PC-3 (cell line): ENCODE measurements at regions not wholly inside any gene's neighbourhood (a gene's known extent, or its start where the extent isn't known, plus 50 kb on each side); places are given as distances from the start of the nearest gene placed in this dataset.
"Not testable (repeated sequence)": the region's sequence is repeated elsewhere in the genome, so short reads cannot be mapped to it uniquely, and the experiment has no call there.

Experiments used
- ATAC-seq: fragments of 200-7000 bp; cut with Tn5 transposase; 2 replicates; pipeline ENCODE4 v1.9.1; 2020; ENCODE audit warnings: mild to moderate bottlenecking, moderate library complexity
- BruUV-seq: library from RNA; stranded (reverse); fragments of 400-500 nt; replicated peaks from 2 replicates; lab custom pipeline; 2021; lab: Mats Ljungman, UMichigan
- CTCF ChIA-PET: fragments of 300-600 bp; sonication (Branson Sonifier 250); formaldehyde crosslinking; loops from one replicate; lab custom pipeline; 2022; ENCODE audit warnings: antibody characterized with exemption; lab: Charles Lee
- POLR2A ChIA-PET: fragments of 300-600 bp; sonication (Branson Sonifier 250); formaldehyde crosslinking; loops from one replicate; lab custom pipeline; 2022; ENCODE audit warnings: antibody characterized with exemption; ENCODE audit not compliant: unreplicated experiment; lab: Charles Lee
- DNase-seq: peaks from one replicate; pipeline ENCODE4 v3.0.0-alpha.2; 2015
- H2AFZ ChIP-seq: fragments of 300-600 bp; sonication (generic); 2 replicates; pipeline ENCODE4 v1.6.0; 2016; ENCODE audit warnings: antibody characterized with exemption, low read length
- H3F3A ChIP-seq: fragments of 300-600 bp; sonication (generic); one replicate; pipeline ENCODE4 v1.6.0; 2017; ENCODE audit warnings: antibody characterized with exemption, low read length, control low read depth, mild to moderate bottlenecking; ENCODE audit not compliant: unreplicated experiment
- H3K27ac ChIP-seq: fragments of 300-600 bp; sonication (generic); 2 replicates; pipeline ENCODE4 v1.5.1; 2016; ENCODE audit warnings: mild to moderate bottlenecking, low read length
- H3K27me3 ChIP-seq: fragments of 300-600 bp; sonication (generic); 2 replicates; pipeline ENCODE4 v1.6.1; 2016; ENCODE audit warnings: low read length, mixed read lengths
- H3K36me3 ChIP-seq: fragments of 300-600 bp; sonication (generic); 2 replicates; pipeline ENCODE4 v1.6.1; 2016; ENCODE audit warnings: low read depth, mixed run types, low read length, mixed read lengths
- H3K4me1 ChIP-seq: fragments of 300-600 bp; sonication (generic); 2 replicates; pipeline ENCODE4 v1.5.1; 2016; ENCODE audit warnings: low read length; ENCODE audit not compliant: insufficient read depth
- H3K4me2 ChIP-seq: fragments of 300-600 bp; sonication (generic); 2 replicates; pipeline ENCODE4 v1.6.0; 2016; ENCODE audit warnings: low read length
- H3K4me3 ChIP-seq: fragments of 300-600 bp; sonication (generic); 2 replicates; pipeline ENCODE4 v1.5.1; 2016; ENCODE audit warnings: mild to moderate bottlenecking, low read length, mixed read lengths
- H3K79me2 ChIP-seq: fragments of 300-600 bp; sonication (generic); 2 replicates; pipeline ENCODE4 v1.6.1; 2017; ENCODE audit warnings: low read length, mixed read lengths
- H3K9ac ChIP-seq: fragments of 300-600 bp; sonication (generic); 2 replicates; pipeline ENCODE4 v1.6.0; 2016; ENCODE audit warnings: mild to moderate bottlenecking, low read length
- H3K9me2 ChIP-seq: fragments of 300-600 bp; sonication (generic); replicated peaks from 2 replicates; pipeline ENCODE4 v1.6.1; 2016; ENCODE audit warnings: mixed run types, low read length, mixed read lengths
- H3K9me3 ChIP-seq: fragments of 300-600 bp; sonication (generic); 2 replicates; pipeline ENCODE4 v1.6.1; 2016; ENCODE audit warnings: low read length, mixed read lengths
- H4K20me1 ChIP-seq: fragments of 300-600 bp; sonication (generic); 2 replicates; pipeline ENCODE4 v1.6.1; 2016; ENCODE audit warnings: low read length, mixed read lengths
- EZH2 ChIP-seq: fragments of 300-600 bp; sonication (generic); IDR thresholded peaks from one replicate; pipeline ENCODE4 v1.6.1; 2017; ENCODE audit warnings: antibody characterized with exemption, mild to moderate bottlenecking, low read length; ENCODE audit not compliant: unreplicated experiment
- EZH2phosphoT487 ChIP-seq: fragments of 300-600 bp; sonication (generic); IDR thresholded peaks from 2 replicates; pipeline ENCODE4 v1.6.1; 2018; ENCODE audit warnings: mild to moderate bottlenecking, antibody characterized with exemption, low read length, borderline replicate concordance
- intact Hi-C: fragments of 100-400 bp; cut with micrococcal nuclease; formaldehyde crosslinking; loops from 2 replicates; pipeline ENCODE4 v1.9.0; 2023
- TF ChIP-seq, protein P1 (sequence below): fragments of 300-600 bp; sonication (generic); conservative IDR thresholded peaks from 2 replicates; pipeline ENCODE4 v1.5.1; 2017; ENCODE audit warnings: antibody characterized with exemption, low read depth, mild to moderate bottlenecking, low read length

DNA sequence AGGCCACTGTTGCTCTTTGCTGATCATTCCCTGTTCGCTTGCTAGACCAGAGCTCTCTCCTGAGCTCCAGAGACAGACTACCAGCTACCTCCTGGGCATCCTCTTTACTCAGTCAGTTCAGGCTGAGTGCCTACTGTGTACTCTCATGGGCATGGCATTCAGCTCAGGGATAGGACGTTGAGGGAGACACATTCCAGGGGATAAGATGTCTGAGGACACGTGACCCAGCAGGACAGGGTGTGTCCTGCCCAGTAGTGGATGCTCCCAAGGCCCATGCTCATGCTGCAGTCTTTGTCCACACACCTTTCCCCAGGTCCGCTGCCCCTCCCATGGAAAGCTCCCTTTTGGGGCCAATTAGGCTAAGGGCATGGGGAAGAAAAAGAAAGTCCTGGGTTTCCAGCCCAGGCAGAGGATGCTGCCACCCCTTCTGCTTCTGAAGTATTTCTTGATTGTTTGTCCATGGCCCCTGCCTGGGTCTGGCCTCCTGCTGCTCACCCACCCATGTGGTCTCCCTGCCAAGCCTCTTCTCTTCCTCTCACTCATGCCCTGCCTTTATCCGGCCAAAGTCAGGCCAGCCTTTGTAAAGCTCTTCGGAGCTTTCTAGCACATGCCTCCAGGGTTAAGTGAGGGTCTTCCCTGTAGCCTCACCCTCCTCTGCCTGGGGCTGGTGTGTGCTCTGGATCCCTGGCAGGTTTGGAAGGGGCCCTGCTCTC, 60.5 kb upstream of the PITX1 start:
- no peaks in the 10 kb centered on the region for H3K36me3 ChIP-seq
- ATAC-seq (no peak), DNase-seq (no peak)
- H3K9ac ChIP-seq = no peak overlapping the region
- H3K4me3 ChIP-seq = no peak overlapping the region
- H3K27ac ChIP-seq = no peak overlapping the region
- H4K20me1 ChIP-seq = no peaks in the 10 kb centered on the region
- TF ChIP-seq EZH2phosphoT487 (no peak), EZH2 (no peak)
- TF ChIP-seq, protein P1, sequence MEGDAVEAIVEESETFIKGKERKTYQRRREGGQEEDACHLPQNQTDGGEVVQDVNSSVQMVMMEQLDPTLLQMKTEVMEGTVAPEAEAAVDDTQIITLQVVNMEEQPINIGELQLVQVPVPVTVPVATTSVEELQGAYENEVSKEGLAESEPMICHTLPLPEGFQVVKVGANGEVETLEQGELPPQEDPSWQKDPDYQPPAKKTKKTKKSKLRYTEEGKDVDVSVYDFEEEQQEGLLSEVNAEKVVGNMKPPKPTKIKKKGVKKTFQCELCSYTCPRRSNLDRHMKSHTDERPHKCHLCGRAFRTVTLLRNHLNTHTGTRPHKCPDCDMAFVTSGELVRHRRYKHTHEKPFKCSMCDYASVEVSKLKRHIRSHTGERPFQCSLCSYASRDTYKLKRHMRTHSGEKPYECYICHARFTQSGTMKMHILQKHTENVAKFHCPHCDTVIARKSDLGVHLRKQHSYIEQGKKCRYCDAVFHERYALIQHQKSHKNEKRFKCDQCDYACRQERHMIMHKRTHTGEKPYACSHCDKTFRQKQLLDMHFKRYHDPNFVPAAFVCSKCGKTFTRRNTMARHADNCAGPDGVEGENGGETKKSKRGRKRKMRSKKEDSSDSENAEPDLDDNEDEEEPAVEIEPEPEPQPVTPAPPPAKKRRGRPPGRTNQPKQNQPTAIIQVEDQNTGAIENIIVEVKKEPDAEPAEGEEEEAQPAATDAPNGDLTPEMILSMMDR = no peak
- H3K4me1 ChIP-seq = no peaks in the 10 kb centered on the region
- no peaks in the 10 kb centered on the region for H3K79me2 ChIP-seq
- CTCF ChIA-PET = no interaction called here
- H2AFZ ChIP-seq = no peak overlapping the region
- BruUV-seq = no TSS peak
- intact Hi-C loops = no loop called here
- H3K9me3 ChIP-seq = no peaks in the 10 kb centered on the region
- POLR2A ChIA-PET = no interaction called here
- H3K9me2 ChIP-seq = no peaks in the 10 kb centered on the region
- H3F3A ChIP-seq = no peaks in the 10 kb centered on the region
- H3K27me3 ChIP-seq = no peaks in the 10 kb centered on the region
- H3K4me2 ChIP-seq = no peak overlapping the region

DNA sequence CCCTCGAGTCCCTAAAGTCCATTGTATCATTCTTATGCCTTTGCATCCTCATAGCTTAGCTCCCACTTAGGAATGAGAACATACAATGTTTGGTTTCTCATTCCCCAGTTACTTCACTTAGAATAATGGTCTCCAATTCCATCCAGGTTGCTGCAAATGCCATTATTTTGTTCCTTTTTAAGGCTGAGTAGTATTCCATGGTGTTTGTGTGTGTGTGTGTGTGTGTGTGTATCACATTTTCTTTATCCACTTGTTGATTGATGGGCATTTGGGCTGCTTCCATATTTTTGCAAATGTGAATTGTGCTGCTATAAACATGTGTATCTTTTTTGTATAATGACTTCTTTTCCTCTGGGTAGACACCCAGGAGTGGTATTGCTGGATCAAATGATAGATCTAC, 59.5 kb upstream of the PITX1 start:
- H3K27me3 ChIP-seq, H3K79me2 ChIP-seq, H3K4me1 ChIP-seq, H3K36me3 ChIP-seq, H3K4me2 ChIP-seq, POLR2A ChIA-PET, H2AFZ ChIP-seq, H3K9me2 ChIP-seq, H3K9ac ChIP-seq, H3K27ac ChIP-seq, H3K4me3 ChIP-seq, BruUV-seq, intact Hi-C loops, H4K20me1 ChIP-seq, CTCF ChIA-PET, H3K9me3 ChIP-seq, H3F3A ChIP-seq, DNase-seq, ATAC-seq: not testable (repeated sequence)

DNA sequence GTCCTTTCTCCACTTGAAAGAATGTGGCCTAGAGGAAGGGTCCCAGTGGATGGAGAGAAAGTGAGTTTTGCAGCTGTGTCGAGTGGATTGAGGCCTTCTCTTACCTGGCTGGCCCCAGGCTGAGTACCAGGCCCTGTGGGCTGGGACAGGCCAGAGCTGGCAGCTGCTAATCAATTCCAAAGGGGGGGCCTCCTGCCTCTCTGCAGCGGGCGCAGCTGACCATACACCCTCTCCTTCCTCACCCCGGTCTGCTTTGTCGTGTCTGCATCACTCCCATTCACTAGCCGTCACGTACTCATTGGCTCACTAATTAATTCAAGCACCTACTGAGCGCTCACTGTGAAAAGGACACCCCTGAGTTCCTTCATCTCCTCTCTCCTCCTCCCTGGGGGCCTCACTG, 58.4 kb upstream of the PITX1 start:
- H3K9ac ChIP-seq = no peak overlapping the region
- no peaks in the 10 kb centered on the region for H3K9me2 ChIP-seq
- H3K27me3 ChIP-seq = no peaks in the 10 kb centered on the region
- no peak overlapping the region for H2AFZ ChIP-seq
- H3K27ac ChIP-seq = no peak overlapping the region
- H3K4me1 ChIP-seq = no peaks in the 10 kb centered on the region
- no peak overlapping the region for H3K4me3 ChIP-seq
- no peaks in the 10 kb centered on the region for H3F3A ChIP-seq
- no TSS peak for BruUV-seq
- no peaks in the 10 kb centered on the region for H4K20me1 ChIP-seq
- H3K79me2 ChIP-seq = no peaks in the 10 kb centered on the region
- no peaks in the 10 kb centered on the region for H3K36me3 ChIP-seq
- H3K4me2 ChIP-seq = no peak overlapping the region
- DNase-seq (no peak), ATAC-seq (no peak)
- intact Hi-C loops = no loop called here
- CTCF ChIA-PET = no interaction called here
- no peaks in the 10 kb centered on the region for H3K9me3 ChIP-seq
- POLR2A ChIA-PET = no interaction called here
- TF ChIP-seq EZH2 (no peak), EZH2phosphoT487 (no peak)
- TF ChIP-seq, protein P1 = no peak
